CD14-positive monocyte (primary cell): ENCODE measurements at regions not wholly inside any gene's neighbourhood (a gene's known extent, or its start where the extent isn't known, plus 50 kb on each side); places are given as distances from the start of the nearest gene placed in this dataset.

ENCODE experiments used
- DNase-seq, 3 donors: peaks; one replicate each; pipeline ENCODE4 v3.0.0-alpha.2; 2011 to 2022
- H2AFZ ChIP-seq: 2 replicates; pipeline ENCODE4 v1.6.0; 2012; ENCODE audit warnings: mild to moderate bottlenecking, low read depth, low read length, inconsistent platforms; ENCODE audit not compliant: insufficient read depth, poor library complexity, severe bottlenecking
- H3K27ac ChIP-seq, 2 donors: 1 replicate in 1 of 2; 2 replicates in 1 of 2; pipeline ENCODE4 v1.5.1; 2012 to 2013; ENCODE audit warnings: low read length in 2 of 2, control low read depth in 1 of 2, inconsistent platforms in 1 of 2, low read depth in 1 of 2, mild to moderate bottlenecking in 1 of 2
- H3K27me3 ChIP-seq, 2 donors: one replicate each; pipeline versions ENCODE4 v1.6.0 to v1.6.1; 2011 to 2013; ENCODE audit warnings: low read length in 2 of 2; ENCODE audit not compliant: control insufficient read depth in 2 of 2, insufficient read depth in 2 of 2
- H3K36me3 ChIP-seq, 2 donors: replicated peaks in 1 of 2; 1 replicate in 1 of 2; 2 replicates in 1 of 2; pipeline versions ENCODE4 v1.5.1 to v1.6.1; 2012 to 2013; ENCODE audit warnings: low read length in 2 of 2, control low read depth in 1 of 2, inconsistent platforms in 1 of 2, mild to moderate bottlenecking in 1 of 2; ENCODE audit not compliant: insufficient read depth in 2 of 2, control insufficient read depth in 1 of 2
- H3K4me1 ChIP-seq, 2 donors: 1 replicate in 1 of 2; 2 replicates in 1 of 2; pipeline versions ENCODE4 v1.5.1 to v1.6.1; 2012 to 2013; ENCODE audit warnings: low read length in 2 of 2, control low read depth in 1 of 2, inconsistent platforms in 1 of 2, mild to moderate bottlenecking in 1 of 2, moderate library complexity in 1 of 2; ENCODE audit not compliant: insufficient read depth in 2 of 2, control insufficient read depth in 1 of 2
- H3K4me2 ChIP-seq: replicated peaks from 2 replicates; pipeline ENCODE3; 2012; ENCODE audit warnings: low read length, moderate library complexity, mild to moderate bottlenecking; ENCODE audit not compliant: poor library complexity, severe bottlenecking; ENCODE audit errors: extremely low read depth
- H3K4me3 ChIP-seq, 3 experiments: fragments of 200-600 bp in 1 of 3; sonication (generic) in 1 of 3; replicated peaks in 1 of 3; 1 replicate in 2 of 3; 2 replicates in 1 of 3; pipeline ENCODE4 v1.5.1; 2011 to 2013; ENCODE audit warnings: low read length in 3 of 3, mild to moderate bottlenecking in 3 of 3, control low read depth in 2 of 3, low read depth in 2 of 3, inconsistent platforms in 1 of 3, moderate library complexity in 1 of 3
- H3K79me2 ChIP-seq: 2 replicates; pipeline ENCODE4 v1.6.0; 2012; ENCODE audit warnings: mild to moderate bottlenecking, control low read depth, inconsistent platforms, low read length, moderate library complexity; ENCODE audit not compliant: insufficient read depth
- H3K9ac ChIP-seq: 2 replicates; pipeline ENCODE4 v1.6.0; 2017; ENCODE audit warnings: low read length, mild to moderate bottlenecking; ENCODE audit not compliant: insufficient read depth, poor library complexity, severe bottlenecking
- H3K9me3 ChIP-seq, 2 donors: replicated peaks in 1 of 2; 1 replicate in 1 of 2; 2 replicates in 1 of 2; pipeline versions ENCODE4 v1.5.1 to v1.6.1; 2012 to 2013; ENCODE audit warnings: low read length in 2 of 2, control low read depth in 1 of 2; ENCODE audit not compliant: control insufficient read depth in 1 of 2, insufficient read depth in 1 of 2
- H4K20me1 ChIP-seq: 2 replicates; pipeline ENCODE4 v1.6.0; 2012; ENCODE audit warnings: mild to moderate bottlenecking, low read length, control low read depth, moderate library complexity; ENCODE audit not compliant: insufficient read depth
- H3K27ac Mint-ChIP-seq, 7 donors: one replicate each; pipeline ENCODE4 v1.8.0; 2020; ENCODE audit warnings: mild to moderate bottlenecking in 7 of 7, mixed read lengths in 7 of 7, moderate library complexity in 6 of 7, inconsistent platforms in 2 of 7
- H3K27me3 Mint-ChIP-seq, 3 donors: one replicate each; pipeline ENCODE4 v1.8.0; 2021 to 2022; ENCODE audit warnings: low read depth in 3 of 3, mild to moderate bottlenecking in 3 of 3, mixed read lengths in 3 of 3, moderate library complexity in 3 of 3, inconsistent platforms in 1 of 3
- H3K36me3 Mint-ChIP-seq, 2 donors: one replicate each; pipeline ENCODE4 v1.8.0; 2020; ENCODE audit warnings: mixed read lengths in 2 of 2, inconsistent platforms in 1 of 2, mild to moderate bottlenecking in 1 of 2
- H3K4me1 Mint-ChIP-seq: one replicate; pipeline ENCODE4 v1.8.0; 2020; ENCODE audit warnings: mild to moderate bottlenecking, mixed read lengths
- H3K4me3 Mint-ChIP-seq, 2 donors: one replicate each; pipeline ENCODE4 v1.8.0; 2020; ENCODE audit warnings: mild to moderate bottlenecking in 2 of 2, mixed read lengths in 2 of 2, moderate library complexity in 1 of 2
- H3K9me3 Mint-ChIP-seq, 7 donors: one replicate each; pipeline ENCODE4 v1.8.0; 2020 to 2022; ENCODE audit warnings: mixed read lengths in 7 of 7, mild to moderate bottlenecking in 6 of 7, moderate library complexity in 6 of 7, inconsistent platforms in 2 of 7
- CTCF ChIP-seq: fragments of 200-600 bp; IDR thresholded peaks from one replicate; pipeline ENCODE4 v1.8.0; 2022; ENCODE audit warnings: antibody characterized with exemption, mild to moderate bottlenecking
- WGBS: methylation state at CpG from one replicate; pipeline ENCODE4 v1.1.5; 2013; ENCODE audit warnings: missing lambda C conversion rate; ENCODE audit not compliant: insufficient coverage; 5-methylcytosine and 5-hydroxymethylcytosine counted together
- intact Hi-C, 2 donors: fragments of 100-400 bp; cut with micrococcal nuclease; formaldehyde crosslinking; loops; one replicate each; pipeline versions ENCODE4 v1.15.0 to v1.15.1; 2023

- no peaks in the 10 kb centered on the region for H4K20me1 ChIP-seq
- no peaks in the 10 kb centered on the region for H3K9me3 ChIP-seq
- H3K79me2 ChIP-seq = no peaks in the 10 kb centered on the region
- intact Hi-C loops = no loop called here
- Mint-ChIP-seq H3K36me3 (no peaks in the 10 kb centered on the region), H3K27me3 (peaks cover 3 to 15% (median 5%) of the 10 kb centered on the region in 3 donors), H3K27ac (no peak overlapping the region), H3K4me1 (no peaks in the 10 kb centered on the region), H3K9me3 (peaks cover 0 to 4% (median 0%) of the 10 kb centered on the region in 7 donors), H3K4me3 (no peak overlapping the region)
- no peaks in the 10 kb centered on the region for H3K4me1 ChIP-seq
- no peak for DNase-seq
- H3K27me3 ChIP-seq = no peaks in the 10 kb centered on the region
- H2AFZ ChIP-seq = no peak overlapping the region
- no peak overlapping the region for H3K27ac ChIP-seq
- no peak overlapping the region for H3K4me3 ChIP-seq
- 71% methylated on average over 1 of the region's 2 CpGs for WGBS
- H3K36me3 ChIP-seq = no peaks in the 10 kb centered on the region
- H3K9ac ChIP-seq = no peak overlapping the region
- no peak for TF ChIP-seq CTCF
- H3K4me2 ChIP-seq = no peak overlapping the region
Observed at GRCh38 chr7:25765110-25765655, 386.8 kb upstream of the NFE2L3 start.

GRCh38 chr7:25770235-25770634, 381.8 kb upstream of the NFE2L3 start:
- intact Hi-C loops = no loop called here
- H3K79me2 ChIP-seq = no peaks in the 10 kb centered on the region
- peaks cover 0 to 4% (median 0%) of the 10 kb centered on the region in 7 donors for H3K9me3 Mint-ChIP-seq
- no peaks in the 10 kb centered on the region for H3K36me3 ChIP-seq
- H3K9ac ChIP-seq = no peak overlapping the region
- H3K4me3 ChIP-seq = no peak overlapping the region
- no peak overlapping the region for H3K27ac Mint-ChIP-seq
- no peaks in the 10 kb centered on the region for H3K36me3 Mint-ChIP-seq
- no peak overlapping the region for H3K4me2 ChIP-seq
- no peaks in the 10 kb centered on the region for H3K9me3 ChIP-seq
- no peak overlapping the region for H3K27ac ChIP-seq
- no peaks in the 10 kb centered on the region for H3K4me1 ChIP-seq
- TF ChIP-seq CTCF = no peak
- peaks cover 3 to 17% (median 6%) of the 10 kb centered on the region in 3 donors for H3K27me3 Mint-ChIP-seq
- H3K4me3 Mint-ChIP-seq = no peak overlapping the region
- H2AFZ ChIP-seq = no peak overlapping the region
- H3K4me1 Mint-ChIP-seq = no peaks in the 10 kb centered on the region
- no peaks in the 10 kb centered on the region for H3K27me3 ChIP-seq
- H4K20me1 ChIP-seq = no peaks in the 10 kb centered on the region
- no peak for DNase-seq
- WGBS = 100% methylated on average over 1 of the region's 4 CpGs
